Erythroblast (primary cell): ENCODE measurements at regions not wholly inside any gene's neighbourhood (a gene's known extent, or its start where the extent isn't known, plus 50 kb on each side); places are given as distances from the start of the nearest gene placed in this dataset.

Experiments used
- GATA1 ChIP-seq: IDR thresholded peaks from 2 replicates; pipeline ENCODE4 v1.6.1; 2011; ENCODE audit warnings: low read depth, mild to moderate bottlenecking, control low read depth, low read length, moderate library complexity
- POLR2A ChIP-seq: IDR thresholded peaks from 2 replicates; pipeline ENCODE4 v1.6.1; 2011; ENCODE audit warnings: mild to moderate bottlenecking, low read length

DNA sequence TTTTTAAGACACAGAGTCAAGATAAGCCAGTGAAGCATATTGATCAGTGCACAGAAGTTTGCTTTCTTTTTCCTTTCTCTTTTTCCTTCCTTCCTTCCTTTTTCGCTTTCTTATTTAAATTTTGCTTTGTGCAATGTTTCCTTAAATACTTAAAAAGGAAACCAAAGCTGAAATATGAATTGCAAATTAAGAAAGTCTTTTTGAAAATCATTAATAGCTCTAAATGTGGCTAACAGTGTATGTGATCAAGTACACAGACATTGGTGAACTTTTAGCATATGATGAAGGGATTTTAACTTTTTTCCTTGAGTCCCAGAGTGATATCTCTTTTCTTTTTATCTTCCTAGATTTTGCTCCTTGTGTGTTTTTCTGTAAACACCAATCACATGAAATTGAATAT lies 1356.9 kb upstream of the PRR20A start:
- TF ChIP-seq POLR2A (no peak), GATA1 (no peak)
